ENCODE measurements at regions not wholly inside any gene's neighbourhood (a gene's known extent, or its start where the extent isn't known, plus 50 kb on each side); places are given as distances from the start of the nearest gene placed in this dataset.

- TF ChIP-seq EZH2 (IDR thresholded peaks at IDR 0.05; ENCODE audit: borderline replicate concordance, low read length) (no peak), CTCF (IDR thresholded peaks at IDR 0.05; ENCODE audit: low read length) (no peak)
Measured at GRCh38 chr6:21423106-21423854, 170.3 kb upstream of the SOX4 start.

Measured in OCI-LY1 (cell line).